Superior temporal gyrus (tissue), 1 donor: ENCODE measurements at regions not wholly inside any gene's neighbourhood (a gene's known extent, or its start where the extent isn't known, plus 50 kb on each side); places are given as distances from the start of the nearest gene placed in this dataset.

ENCODE experiments used
- DNase-seq: peaks from one replicate; pipeline ENCODE4 v3.0.0-alpha.2; 2016; ENCODE audit errors: extremely low spot score

GRCh38 chr1:79460773-79461436, 454.4 kb upstream of the ADGRL4 start:
- DNase-seq = no peak

- DNase-seq = no peak
Measured at GRCh38 chr1:79457562-79458224, 451.2 kb upstream of the ADGRL4 start.

GRCh38 chr1:79448426-79448825, 441.9 kb upstream of the ADGRL4 start:
- no peak for DNase-seq

GRCh38 chr1:79441238-79441637, 434.7 kb upstream of the ADGRL4 start:
- no peak for DNase-seq

- no peak for DNase-seq
Measured at GRCh38 chr1:79437540-79437939, 431.0 kb upstream of the ADGRL4 start.

- no peak for DNase-seq
Measured at GRCh38 chr1:79431340-79431739, 424.8 kb upstream of the ADGRL4 start.

GRCh38 chr1:79430437-79430836, 423.9 kb upstream of the ADGRL4 start:
- no peak for DNase-seq

- DNase-seq = no peak
Measured at GRCh38 chr1:79422726-79423125, 416.2 kb upstream of the ADGRL4 start.

- no peak for DNase-seq
Measured at GRCh38 chr1:79398501-79398900, 392.0 kb upstream of the ADGRL4 start.

- no peak for DNase-seq
Measured at GRCh38 chr1:79396901-79397300, 390.4 kb upstream of the ADGRL4 start.

- no peak for DNase-seq
Measured at GRCh38 chr1:79388694-79389361, 382.3 kb upstream of the ADGRL4 start.

- no peak for DNase-seq
Measured at GRCh38 chr1:79386730-79387129, 380.2 kb upstream of the ADGRL4 start.

- DNase-seq = no peak
Measured at GRCh38 chr1:79380078-79380477, 373.5 kb upstream of the ADGRL4 start.

- DNase-seq = no peak
Measured at GRCh38 chr1:79376106-79376505, 369.6 kb upstream of the ADGRL4 start.

GRCh38 chr1:79375352-79375751, 368.8 kb upstream of the ADGRL4 start:
- no peak for DNase-seq

- no peak for DNase-seq
Measured at GRCh38 chr1:79374397-79374796, 367.9 kb upstream of the ADGRL4 start.

- DNase-seq = no peak
Measured at GRCh38 chr1:79373481-79374125, 367.1 kb upstream of the ADGRL4 start.

- DNase-seq = no peak
Measured at GRCh38 chr1:79371802-79372201, 365.3 kb upstream of the ADGRL4 start.

- no peak for DNase-seq
Measured at GRCh38 chr1:79369091-79369490, 362.6 kb upstream of the ADGRL4 start.

- DNase-seq = no peak
Measured at GRCh38 chr1:79364896-79365295, 358.4 kb upstream of the ADGRL4 start.

- no peak for DNase-seq
Measured at GRCh38 chr1:79363430-79363829, 356.9 kb upstream of the ADGRL4 start.

- no peak for DNase-seq
Measured at GRCh38 chr1:79362470-79362869, 355.9 kb upstream of the ADGRL4 start.

- no peak for DNase-seq
Measured at GRCh38 chr1:79355090-79355489, 348.6 kb upstream of the ADGRL4 start.
